Endothelial cell of umbilical vein (primary cell): ENCODE measurements at regions not wholly inside any gene's neighbourhood (a gene's known extent, or its start where the extent isn't known, plus 50 kb on each side); places are given as distances from the start of the nearest gene placed in this dataset.

Experiments
- EZH2 ChIP-seq: IDR thresholded peaks from 2 replicates; pipeline ENCODE4 v1.6.1; 2012; ENCODE audit warnings: borderline replicate concordance, low read depth, mild to moderate bottlenecking, moderate library complexity, low read length, inconsistent platforms; ENCODE audit not compliant: severe bottlenecking
- FOS ChIP-seq: IDR thresholded peaks from 2 replicates; pipeline ENCODE4 v1.6.1; 2011; ENCODE audit warnings: mild to moderate bottlenecking, low read length, moderate library complexity, borderline replicate concordance; ENCODE audit not compliant: insufficient read depth
- JUN ChIP-seq: IDR thresholded peaks from 2 replicates; pipeline ENCODE4 v1.6.1; 2011; ENCODE audit warnings: borderline replicate concordance, low read depth; ENCODE audit not compliant: insufficient read length, insufficient read depth
- MYC ChIP-seq: IDR thresholded peaks from one replicate; pipeline ENCODE4 v1.6.1; 2011; ENCODE audit warnings: mild to moderate bottlenecking, low read depth, low read length
- POLR2A ChIP-seq: IDR thresholded peaks from 2 replicates; pipeline ENCODE4 v1.6.1; 2012; ENCODE audit warnings: low read depth, mild to moderate bottlenecking, control low read depth, low read length
- POLR2AphosphoS5 ChIP-seq: IDR thresholded peaks from 2 replicates; pipeline ENCODE4 v1.6.1; 2012; ENCODE audit warnings: low read depth, mild to moderate bottlenecking, control low read depth, low read length, moderate library complexity; ENCODE audit not compliant: insufficient read depth
- TF ChIP-seq, protein P1 (sequence below): IDR thresholded peaks from 2 replicates; pipeline ENCODE4 v1.6.1; 2011; ENCODE audit not compliant: insufficient read depth, insufficient read length
- TF ChIP-seq, protein P2 (sequence below), 2 donors: IDR thresholded peaks; 1 replicate in 1 of 2; 2 replicates in 1 of 2; pipeline ENCODE4 v1.5.1; 2011; ENCODE audit warnings: low read length in 2 of 2, mild to moderate bottlenecking in 2 of 2, moderate library complexity in 2 of 2, control low read depth in 1 of 2, inconsistent platforms in 1 of 2, low read depth in 1 of 2; ENCODE audit not compliant: insufficient read depth in 1 of 2; ENCODE audit errors: extremely low read depth in 1 of 2

DNA sequence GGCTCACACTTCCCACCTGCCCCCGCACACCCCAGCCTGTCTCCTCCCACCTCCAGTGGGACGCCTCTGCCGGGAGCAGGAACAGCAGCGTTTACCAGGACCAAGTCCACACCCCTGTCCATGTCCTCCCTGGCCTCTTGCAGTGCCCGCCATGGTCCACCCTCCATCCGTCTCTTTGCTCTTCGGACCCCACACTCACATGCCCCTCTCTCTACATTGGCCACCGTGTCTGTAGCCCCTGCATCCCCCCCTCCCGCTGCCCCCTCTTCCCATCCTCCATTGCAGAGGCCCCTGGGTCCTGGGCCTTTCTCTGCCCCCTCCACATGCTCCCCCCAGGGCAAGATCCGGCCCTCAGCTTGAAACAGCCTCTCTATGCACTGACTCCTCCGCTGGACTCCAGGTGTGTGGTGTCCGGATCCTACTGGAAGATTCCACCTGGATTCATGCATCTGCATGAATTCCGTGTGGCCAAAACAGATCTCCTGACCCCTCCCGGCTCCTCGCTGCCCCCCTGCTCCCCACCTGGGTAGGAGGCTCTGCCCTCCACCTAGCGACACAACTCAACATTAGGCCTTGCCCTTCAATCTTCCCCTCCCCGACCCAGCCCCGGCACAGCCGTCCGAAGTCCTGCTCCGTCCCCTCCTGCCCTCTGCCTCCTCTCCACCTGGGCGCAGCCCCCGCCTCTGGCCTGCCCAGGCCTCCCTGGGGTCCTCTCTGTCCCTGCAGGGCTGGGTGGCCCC, 168.5 kb downstream of the OLFM1 start:
- TF ChIP-seq, protein P1, sequence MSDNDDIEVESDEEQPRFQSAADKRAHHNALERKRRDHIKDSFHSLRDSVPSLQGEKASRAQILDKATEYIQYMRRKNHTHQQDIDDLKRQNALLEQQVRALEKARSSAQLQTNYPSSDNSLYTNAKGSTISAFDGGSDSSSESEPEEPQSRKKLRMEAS, result no peak
- TF ChIP-seq FOS (no peak), POLR2A (no peak), MYC (no peak), POLR2AphosphoS5 (no peak), EZH2 (no peak), JUN (no peak)
- TF ChIP-seq, protein P2, sequence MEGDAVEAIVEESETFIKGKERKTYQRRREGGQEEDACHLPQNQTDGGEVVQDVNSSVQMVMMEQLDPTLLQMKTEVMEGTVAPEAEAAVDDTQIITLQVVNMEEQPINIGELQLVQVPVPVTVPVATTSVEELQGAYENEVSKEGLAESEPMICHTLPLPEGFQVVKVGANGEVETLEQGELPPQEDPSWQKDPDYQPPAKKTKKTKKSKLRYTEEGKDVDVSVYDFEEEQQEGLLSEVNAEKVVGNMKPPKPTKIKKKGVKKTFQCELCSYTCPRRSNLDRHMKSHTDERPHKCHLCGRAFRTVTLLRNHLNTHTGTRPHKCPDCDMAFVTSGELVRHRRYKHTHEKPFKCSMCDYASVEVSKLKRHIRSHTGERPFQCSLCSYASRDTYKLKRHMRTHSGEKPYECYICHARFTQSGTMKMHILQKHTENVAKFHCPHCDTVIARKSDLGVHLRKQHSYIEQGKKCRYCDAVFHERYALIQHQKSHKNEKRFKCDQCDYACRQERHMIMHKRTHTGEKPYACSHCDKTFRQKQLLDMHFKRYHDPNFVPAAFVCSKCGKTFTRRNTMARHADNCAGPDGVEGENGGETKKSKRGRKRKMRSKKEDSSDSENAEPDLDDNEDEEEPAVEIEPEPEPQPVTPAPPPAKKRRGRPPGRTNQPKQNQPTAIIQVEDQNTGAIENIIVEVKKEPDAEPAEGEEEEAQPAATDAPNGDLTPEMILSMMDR (IDR thresholded peaks at IDR 0.05; ENCODE audit: extremely low read depth in 1 of 2, insufficient read depth in 1 of 2, low read depth in 1 of 2, low read length in 2 of 2), result no peak
